ELF-1 (cell line): ENCODE measurements at regions not wholly inside any gene's neighbourhood (a gene's known extent, or its start where the extent isn't known, plus 50 kb on each side); places are given as distances from the start of the nearest gene placed in this dataset.

ENCODE experiments used
- DNase-seq: peaks from one replicate; pipeline ENCODE4 v3.0.0-alpha.2; 2016; ENCODE audit warnings: low read depth, low spot score

DNA sequence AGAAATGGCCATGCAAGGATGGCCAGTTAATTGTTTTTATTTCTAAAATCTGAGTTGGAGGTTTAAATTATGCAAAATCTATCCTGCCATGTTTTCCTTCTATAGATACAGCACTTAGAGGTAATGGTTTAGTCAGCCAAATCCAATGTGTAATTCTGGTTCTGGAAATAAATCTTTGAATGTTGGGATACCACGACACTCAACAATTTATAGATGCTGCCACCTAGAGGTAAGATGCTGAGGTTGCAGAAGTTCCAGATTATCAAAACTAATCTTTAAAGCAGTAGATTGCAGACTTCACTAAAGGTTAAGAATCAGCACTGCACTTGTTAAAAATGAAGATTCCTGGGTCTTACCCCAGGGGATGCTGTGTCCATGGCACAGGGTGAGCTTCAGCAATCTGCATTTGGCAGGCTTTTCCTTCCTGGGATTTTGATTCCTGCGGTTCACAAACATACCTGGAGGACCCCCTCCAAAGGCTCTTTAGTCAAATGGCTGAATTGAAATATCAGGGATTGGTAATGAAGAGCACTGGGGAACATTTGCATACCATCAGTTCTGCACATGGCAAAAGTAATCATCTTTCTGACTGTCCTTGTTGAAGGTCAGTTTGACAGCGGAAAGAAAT, 53.4 kb upstream of the ANO4 start:
- DNase-seq = no peak

DNA sequence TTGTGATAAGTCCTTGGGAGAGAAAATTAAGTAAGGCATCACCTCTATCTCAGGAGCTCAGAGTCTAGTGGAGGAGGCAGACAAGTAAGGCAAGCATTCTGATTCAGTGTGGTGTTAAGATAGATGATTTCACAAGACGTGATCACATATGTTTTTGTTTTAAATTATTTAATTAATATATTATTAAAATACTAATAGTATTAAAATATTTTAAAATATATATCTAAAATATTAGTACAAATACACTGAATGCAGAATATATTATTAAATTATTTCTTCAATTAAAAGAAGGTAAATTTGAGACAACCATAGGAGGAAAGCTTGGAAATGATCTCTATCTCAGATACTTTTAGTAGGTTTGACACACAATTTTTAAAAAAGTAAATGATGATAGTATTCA, 51.5 kb upstream of the ANO4 start:
- no peak for DNase-seq
